HL-60 (cell line): ENCODE measurements at regions not wholly inside any gene's neighbourhood (a gene's known extent, or its start where the extent isn't known, plus 50 kb on each side); places are given as distances from the start of the nearest gene placed in this dataset.

Experiments
- DNase-seq, 2 experiments: peaks; one replicate each; pipeline ENCODE4 v3.0.0-alpha.2; 2010 to 2020; ENCODE audit warnings: low read depth in 1 of 2, low spot score in 1 of 2
- H3K27ac ChIP-seq: fragments of 250-450 bp; sonication (Bioruptor Pico); replicated peaks from 2 replicates; pipeline ENCODE4 v1.5.1; 2020; ENCODE audit warnings: mild to moderate bottlenecking, moderate library complexity
- H3K27me3 ChIP-seq: fragments of 250-450 bp; sonication (Bioruptor Pico); 2 replicates; pipeline ENCODE4 v1.5.1; 2021; ENCODE audit warnings: mild to moderate bottlenecking, moderate library complexity; ENCODE audit not compliant: insufficient read depth, poor library complexity, severe bottlenecking
- H3K4me3 ChIP-seq: replicated peaks from 2 replicates; pipeline ENCODE4 v1.5.1; 2011; ENCODE audit warnings: mild to moderate bottlenecking, control low read depth, low read length; ENCODE audit not compliant: insufficient read depth
- CTCF ChIP-seq: IDR thresholded peaks from one replicate; pipeline ENCODE4 v1.5.1; 2011; ENCODE audit warnings: low read length, control low read depth, inconsistent platforms; ENCODE audit not compliant: insufficient read depth
- GABPA ChIP-seq: IDR thresholded peaks from 2 replicates; pipeline ENCODE4 v1.6.1; 2012; ENCODE audit warnings: low read depth
- POLR2AphosphoS5 ChIP-seq: IDR thresholded peaks from 2 replicates; pipeline ENCODE4 v1.6.1; 2012; ENCODE audit warnings: low read depth
- REST ChIP-seq: IDR thresholded peaks from 2 replicates; pipeline ENCODE4 v1.6.1; 2012; ENCODE audit warnings: low read depth; ENCODE audit not compliant: insufficient replicate concordance
- SPI1 ChIP-seq: IDR thresholded peaks from 2 replicates; pipeline ENCODE4 v1.6.1; 2012; ENCODE audit warnings: low read depth, mild to moderate bottlenecking, borderline replicate concordance

- no peak overlapping the region for H3K4me3 ChIP-seq
- peaks cover 6% of the 10 kb centered on the region for H3K27me3 ChIP-seq
- H3K27ac ChIP-seq, result no peak overlapping the region
- no peak for DNase-seq
- no peak for TF ChIP-seq CTCF
- no peak for TF ChIP-seq GABPA
- TF ChIP-seq REST, result no peak
- TF ChIP-seq POLR2AphosphoS5, result no peak
- TF ChIP-seq SPI1, result no peak
Measured at GRCh38 chr15:47431501-47431900, 285.8 kb upstream of the SEMA6D start.

GRCh38 chr15:47432826-47433225 lies 284.5 kb upstream of the SEMA6D start:
- no peak for TF ChIP-seq POLR2AphosphoS5
- no peak for TF ChIP-seq REST
- TF ChIP-seq SPI1, result no peak
- no peak for TF ChIP-seq GABPA
- TF ChIP-seq CTCF, result no peak
- Histone ChIP-seq H3K4me3 (no peak overlapping the region), H3K27me3 (peaks cover 6% of the 10 kb centered on the region), H3K27ac (no peak overlapping the region)
- no peak for DNase-seq

GRCh38 chr15:47434596-47434995 lies 282.7 kb upstream of the SEMA6D start:
- no peak for DNase-seq
- Histone ChIP-seq H3K27me3 (peaks cover 6% of the 10 kb centered on the region), H3K4me3 (no peak overlapping the region), H3K27ac (no peak overlapping the region)
- TF ChIP-seq GABPA, result no peak

- TF ChIP-seq CTCF (no peak), SPI1 (no peak)
- H3K4me3 ChIP-seq, result no peak overlapping the region
- H3K27ac ChIP-seq, result no peak overlapping the region
- peaks cover 5% of the 10 kb centered on the region for H3K27me3 ChIP-seq
- DNase-seq, result no peak
Measured at GRCh38 chr15:47437491-47437890, 279.8 kb upstream of the SEMA6D start.
